Omental fat pad (tissue), 3 donors: ENCODE measurements at regions not wholly inside any gene's neighbourhood (a gene's known extent, or its start where the extent isn't known, plus 50 kb on each side); places are given as distances from the start of the nearest gene placed in this dataset.

Source experiments
- ATAC-seq: fragments of 150-250 bp; one replicate; pipeline ENCODE4 v1.9.1; 2016; ENCODE audit warnings: mild to moderate bottlenecking, moderate library complexity; ENCODE audit not compliant: low FRiP score
- DNase-seq: peaks from one replicate; pipeline ENCODE4 v3.0.0-alpha.2; 2019; ENCODE audit warnings: low spot score
- TF ChIP-seq, protein P1 (sequence below), 3 donors: fragments of 450-650 bp; IDR thresholded peaks; one replicate each; pipeline ENCODE4 v1.5.1; 2016 to 2017; ENCODE audit warnings: antibody characterized with exemption in 3 of 3, mild to moderate bottlenecking in 3 of 3, moderate library complexity in 2 of 3

GRCh38 chr2:455015-455705 lies 167.3 kb upstream of the ALKAL2 start:
- TF ChIP-seq, protein P1, sequence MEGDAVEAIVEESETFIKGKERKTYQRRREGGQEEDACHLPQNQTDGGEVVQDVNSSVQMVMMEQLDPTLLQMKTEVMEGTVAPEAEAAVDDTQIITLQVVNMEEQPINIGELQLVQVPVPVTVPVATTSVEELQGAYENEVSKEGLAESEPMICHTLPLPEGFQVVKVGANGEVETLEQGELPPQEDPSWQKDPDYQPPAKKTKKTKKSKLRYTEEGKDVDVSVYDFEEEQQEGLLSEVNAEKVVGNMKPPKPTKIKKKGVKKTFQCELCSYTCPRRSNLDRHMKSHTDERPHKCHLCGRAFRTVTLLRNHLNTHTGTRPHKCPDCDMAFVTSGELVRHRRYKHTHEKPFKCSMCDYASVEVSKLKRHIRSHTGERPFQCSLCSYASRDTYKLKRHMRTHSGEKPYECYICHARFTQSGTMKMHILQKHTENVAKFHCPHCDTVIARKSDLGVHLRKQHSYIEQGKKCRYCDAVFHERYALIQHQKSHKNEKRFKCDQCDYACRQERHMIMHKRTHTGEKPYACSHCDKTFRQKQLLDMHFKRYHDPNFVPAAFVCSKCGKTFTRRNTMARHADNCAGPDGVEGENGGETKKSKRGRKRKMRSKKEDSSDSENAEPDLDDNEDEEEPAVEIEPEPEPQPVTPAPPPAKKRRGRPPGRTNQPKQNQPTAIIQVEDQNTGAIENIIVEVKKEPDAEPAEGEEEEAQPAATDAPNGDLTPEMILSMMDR (IDR thresholded peaks at IDR 0.05): no peak
- DNase-seq (no peak), ATAC-seq (no peak)

DNA sequence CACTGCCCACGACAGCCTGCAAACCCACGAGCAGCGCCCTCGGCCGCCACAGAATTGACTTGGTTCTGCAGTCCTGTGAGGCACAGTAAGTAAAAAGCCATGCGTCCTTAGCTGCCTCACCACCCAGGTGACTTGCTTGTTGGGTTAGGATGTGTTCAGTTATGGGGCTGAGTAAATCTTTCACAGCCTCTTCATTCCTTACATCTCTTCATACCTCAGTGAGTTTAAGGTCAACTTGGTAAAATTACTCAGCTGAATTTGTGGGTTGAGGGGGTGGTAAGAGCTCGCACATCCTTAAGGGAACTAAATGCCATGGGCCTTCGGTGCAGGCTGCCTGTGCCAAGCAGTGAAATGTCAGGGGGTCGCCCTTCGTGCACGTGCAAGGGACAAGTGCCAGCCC lies 165.2 kb upstream of the ALKAL2 start:
- DNase-seq (no peak), ATAC-seq (no peak)
- TF ChIP-seq, protein P1 (IDR thresholded peaks at IDR 0.05): no peak

- TF ChIP-seq, protein P1 (IDR thresholded peaks at IDR 0.05): no peak
- no peak for DNase-seq
- no peak for ATAC-seq
These were observed 163.6 kb upstream of the ALKAL2 start for GRCh38 chr2:451495-451894.

DNA sequence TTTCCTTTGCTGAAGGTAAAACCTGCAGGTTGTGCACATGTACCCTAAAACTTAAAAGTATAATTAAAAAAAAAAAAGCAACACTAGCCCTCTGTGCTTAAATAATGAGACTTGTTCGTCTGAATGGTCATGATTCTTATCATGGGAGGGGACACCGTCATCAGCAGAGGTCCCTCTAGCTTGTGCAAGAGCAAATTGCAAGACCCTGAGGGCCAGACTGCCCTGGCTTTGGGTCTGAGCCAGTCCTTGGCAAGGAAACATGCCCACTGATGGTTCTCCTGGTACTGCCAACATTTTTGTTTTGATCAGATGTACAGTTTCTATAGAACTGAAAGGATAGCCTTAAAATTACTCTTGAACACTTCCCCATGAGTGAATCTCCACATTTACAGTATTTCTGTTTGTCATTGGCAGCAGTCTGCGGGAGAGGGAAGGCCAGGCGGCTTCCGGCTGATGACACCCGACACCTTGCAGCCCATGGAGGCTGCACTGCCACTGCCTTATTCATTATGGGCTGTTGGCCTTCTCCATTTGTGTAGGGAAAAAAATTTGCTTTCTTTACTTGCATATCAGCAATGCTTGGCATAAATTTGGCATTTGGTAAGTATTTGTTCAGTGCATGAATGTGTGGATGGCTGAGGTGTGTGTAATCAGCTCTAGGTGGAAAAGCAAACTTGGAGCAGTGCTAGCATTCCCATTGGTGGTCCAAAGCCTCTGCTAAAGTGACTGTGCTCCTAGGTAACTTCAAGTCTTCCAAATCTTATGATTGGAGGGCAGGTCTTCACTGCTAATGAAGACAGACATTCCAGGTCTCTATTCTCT lies 161.6 kb upstream of the ALKAL2 start:
- no peak for ATAC-seq
- TF ChIP-seq, protein P1 (IDR thresholded peaks at IDR 0.05): no peak
- no peak for DNase-seq

GRCh38 chr2:447902-448665 lies 160.2 kb upstream of the ALKAL2 start:
- TF ChIP-seq, protein P1 (IDR thresholded peaks at IDR 0.05): no peak
- DNase-seq (no peak), ATAC-seq (no peak)

- TF ChIP-seq, protein P1 (IDR thresholded peaks at IDR 0.05): no peak
- DNase-seq (no peak), ATAC-seq (no peak)
These were observed 159.2 kb upstream of the ALKAL2 start for GRCh38 chr2:446963-447530.
